IPS-18a (cell line): ENCODE measurements at regions not wholly inside any gene's neighbourhood (a gene's known extent, or its start where the extent isn't known, plus 50 kb on each side); places are given as distances from the start of the nearest gene placed in this dataset.

Experiments used
- H3K27ac ChIP-seq: one replicate; pipeline ENCODE4 v1.5.1; 2013; ENCODE audit warnings: low read length
- H3K27me3 ChIP-seq: one replicate; pipeline ENCODE4 v1.6.1; 2013; ENCODE audit warnings: mild to moderate bottlenecking, low read length; ENCODE audit not compliant: control insufficient read depth, insufficient read depth
- H3K36me3 ChIP-seq: one replicate; pipeline ENCODE4 v1.6.1; 2013; ENCODE audit warnings: low read depth, low read length; ENCODE audit not compliant: control insufficient read depth
- H3K4me1 ChIP-seq: one replicate; pipeline ENCODE4 v1.6.1; 2013; ENCODE audit warnings: low read depth, low read length; ENCODE audit not compliant: control insufficient read depth
- H3K4me3 ChIP-seq: one replicate; pipeline ENCODE4 v1.5.1; 2013; ENCODE audit warnings: low read length
- H3K9ac ChIP-seq: one replicate; pipeline ENCODE4 v1.6.1; 2013; ENCODE audit warnings: mild to moderate bottlenecking, low read length, moderate library complexity
- H3K9me3 ChIP-seq: one replicate; pipeline ENCODE4 v1.6.1; 2013; ENCODE audit warnings: low read depth, low read length; ENCODE audit not compliant: control insufficient read depth

DNA sequence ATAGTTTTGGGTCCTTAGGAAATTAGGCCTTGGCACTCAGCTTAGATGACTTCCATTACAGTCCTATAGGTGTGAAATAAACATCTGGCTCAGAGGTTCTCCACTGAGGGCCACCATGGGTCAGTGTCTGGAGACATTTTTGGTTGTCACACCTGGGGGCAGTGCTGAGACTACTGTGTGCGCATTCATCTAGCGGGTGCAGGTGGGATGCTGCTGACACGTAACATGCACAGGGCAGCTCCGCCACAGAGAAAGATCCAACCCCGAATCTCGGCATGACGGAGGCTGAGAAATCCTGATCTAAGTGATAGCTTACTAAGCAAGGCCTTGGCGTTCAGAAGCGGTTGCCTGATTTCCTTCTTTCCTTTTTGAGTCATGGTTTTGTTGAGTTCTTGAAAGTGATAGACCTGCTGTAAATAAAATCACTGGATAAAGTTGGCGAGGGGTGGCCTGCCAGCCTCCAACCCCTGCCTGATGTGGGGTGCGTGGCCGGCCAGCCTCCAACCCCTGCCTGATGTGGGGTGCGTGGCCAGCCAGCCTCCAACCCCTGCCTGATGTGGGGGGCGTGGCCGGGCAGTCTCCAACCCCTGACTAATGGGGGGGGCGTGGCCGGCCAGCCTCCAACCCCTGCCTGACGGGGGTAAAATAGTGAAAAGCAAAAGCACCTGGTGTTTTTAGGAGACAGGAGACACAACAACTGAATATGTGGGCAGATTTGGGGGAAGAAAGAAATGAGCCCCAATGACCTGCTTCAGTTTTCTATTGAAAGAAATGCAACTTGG is 158.1 kb downstream of the CDH26 start:
- Histone ChIP-seq H3K27ac (no peak overlapping the region), H3K36me3 (no peaks in the 10 kb centered on the region), H3K9me3 (no peaks in the 10 kb centered on the region), H3K4me1 (no peaks in the 10 kb centered on the region), H3K27me3 (peaks cover 18% of the 10 kb centered on the region), H3K9ac (no peak overlapping the region), H3K4me3 (no peak overlapping the region)

GRCh38 chr20:60117065-60117464 is 158.8 kb downstream of the CDH26 start:
- Histone ChIP-seq H3K9ac (no peak overlapping the region), H3K4me3 (no peak overlapping the region), H3K36me3 (no peaks in the 10 kb centered on the region), H3K27me3 (peaks cover 25% of the 10 kb centered on the region), H3K4me1 (no peaks in the 10 kb centered on the region), H3K9me3 (no peaks in the 10 kb centered on the region), H3K27ac (no peak overlapping the region)

DNA sequence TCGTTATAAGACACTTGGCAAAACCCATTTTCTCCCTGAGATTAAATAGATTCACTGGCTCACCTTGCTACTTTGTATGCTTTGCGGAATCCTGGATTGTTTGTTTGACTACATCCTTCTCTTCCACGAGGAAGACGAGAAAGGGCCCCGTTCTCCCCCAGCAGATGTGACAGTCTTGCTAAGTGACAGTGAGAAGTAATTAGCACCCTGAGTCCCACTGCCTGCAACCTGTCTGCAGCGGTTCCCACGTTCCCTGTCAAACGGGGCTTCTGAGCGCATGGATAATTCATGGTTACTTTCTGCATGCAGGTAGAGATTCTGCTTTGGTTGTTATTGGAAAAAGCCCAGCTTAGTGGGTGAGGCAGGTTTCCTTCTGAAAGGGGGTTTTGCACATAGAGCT is 163.7 kb downstream of the CDH26 start:
- Histone ChIP-seq H3K27ac (no peak overlapping the region), H3K27me3 (peaks cover 25% of the 10 kb centered on the region), H3K4me1 (no peaks in the 10 kb centered on the region), H3K9me3 (no peaks in the 10 kb centered on the region), H3K4me3 (no peak overlapping the region), H3K9ac (no peak overlapping the region), H3K36me3 (no peaks in the 10 kb centered on the region)

- Histone ChIP-seq H3K4me1 (no peaks in the 10 kb centered on the region), H3K36me3 (no peaks in the 10 kb centered on the region), H3K4me3 (no peak overlapping the region), H3K9ac (no peak overlapping the region), H3K27ac (no peak overlapping the region), H3K9me3 (no peaks in the 10 kb centered on the region), H3K27me3 (peaks cover 17% of the 10 kb centered on the region)
Measured at GRCh38 chr20:60122671-60123070, 164.4 kb downstream of the CDH26 start.

- Histone ChIP-seq H3K9me3 (no peaks in the 10 kb centered on the region), H3K27ac (no peak overlapping the region), H3K27me3 (peaks cover 13% of the 10 kb centered on the region), H3K36me3 (no peaks in the 10 kb centered on the region), H3K4me1 (no peaks in the 10 kb centered on the region), H3K9ac (no peak overlapping the region), H3K4me3 (no peak overlapping the region)
Measured at GRCh38 chr20:60123096-60123495, 164.9 kb downstream of the CDH26 start.

- H3K36me3 ChIP-seq: no peaks in the 10 kb centered on the region
- no peaks in the 10 kb centered on the region for H3K9me3 ChIP-seq
- peaks cover 12% of the 10 kb centered on the region for H3K27me3 ChIP-seq
- H3K27ac ChIP-seq: no peak overlapping the region
- H3K9ac ChIP-seq: no peak overlapping the region
- no peak overlapping the region for H3K4me3 ChIP-seq
- H3K4me1 ChIP-seq: no peaks in the 10 kb centered on the region
Measured at GRCh38 chr20:60123652-60124051, 165.4 kb downstream of the CDH26 start.

- Histone ChIP-seq H3K27ac (no peak overlapping the region), H3K9ac (no peak overlapping the region), H3K27me3 (peaks cover 12% of the 10 kb centered on the region), H3K9me3 (no peaks in the 10 kb centered on the region), H3K4me1 (no peaks in the 10 kb centered on the region), H3K36me3 (no peaks in the 10 kb centered on the region), H3K4me3 (no peak overlapping the region)
Measured at GRCh38 chr20:60124776-60125381, 166.7 kb downstream of the CDH26 start.

- no peaks in the 10 kb centered on the region for H3K9me3 ChIP-seq
- H3K4me3 ChIP-seq: no peak overlapping the region
- H3K4me1 ChIP-seq: no peaks in the 10 kb centered on the region
- no peak overlapping the region for H3K9ac ChIP-seq
- H3K36me3 ChIP-seq: no peaks in the 10 kb centered on the region
- peaks cover 12% of the 10 kb centered on the region for H3K27me3 ChIP-seq
- no peak overlapping the region for H3K27ac ChIP-seq
Measured at GRCh38 chr20:60125513-60125912, 167.3 kb downstream of the CDH26 start.

DNA sequence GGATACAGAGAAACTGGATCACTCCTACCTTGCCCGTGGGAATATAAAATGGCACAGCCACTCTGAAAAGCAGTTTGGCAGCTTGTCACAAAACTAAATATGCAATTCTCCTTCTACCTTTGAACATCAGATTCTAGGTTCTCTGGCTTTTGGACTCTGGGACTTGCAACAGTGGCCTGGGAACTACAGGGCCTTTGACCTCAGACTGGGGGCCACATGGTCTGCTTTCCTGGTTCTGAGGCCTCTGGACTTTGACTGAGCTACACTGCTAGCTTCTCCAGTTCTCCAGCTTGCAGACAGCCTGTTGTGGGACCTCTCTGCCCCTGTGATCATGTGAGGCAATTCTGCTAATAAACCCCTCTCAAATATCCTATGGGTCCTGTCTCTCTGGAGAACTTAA is 168.8 kb downstream of the CDH26 start:
- Histone ChIP-seq H3K9ac (no peak overlapping the region), H3K4me3 (no peak overlapping the region), H3K36me3 (no peaks in the 10 kb centered on the region), H3K4me1 (no peaks in the 10 kb centered on the region), H3K9me3 (no peaks in the 10 kb centered on the region), H3K27me3 (peaks cover 2% of the 10 kb centered on the region), H3K27ac (no peak overlapping the region)

GRCh38 chr20:60131375-60131774 is 173.2 kb downstream of the CDH26 start:
- no peak overlapping the region for H3K9ac ChIP-seq
- no peaks in the 10 kb centered on the region for H3K36me3 ChIP-seq
- H3K4me1 ChIP-seq: no peaks in the 10 kb centered on the region
- no peak overlapping the region for H3K27ac ChIP-seq
- no peaks in the 10 kb centered on the region for H3K27me3 ChIP-seq
- no peak overlapping the region for H3K4me3 ChIP-seq
- no peaks in the 10 kb centered on the region for H3K9me3 ChIP-seq

GRCh38 chr20:60132162-60132826 is 174.1 kb downstream of the CDH26 start:
- H3K27me3 ChIP-seq: no peaks in the 10 kb centered on the region
- H3K9me3 ChIP-seq: no peaks in the 10 kb centered on the region
- H3K36me3 ChIP-seq: no peaks in the 10 kb centered on the region
- no peaks in the 10 kb centered on the region for H3K4me1 ChIP-seq
- H3K9ac ChIP-seq: no peak overlapping the region
- H3K4me3 ChIP-seq: no peak overlapping the region
- H3K27ac ChIP-seq: no peak overlapping the region
